Natural killer cell treated with Interleukin-12 subunit alpha and Interleukin-12 subunit beta and Interleukin-15 and Interleukin-18, amount 100 ng/mL, for 72 hours (primary cell): ENCODE measurements at regions not wholly inside any gene's neighbourhood (a gene's known extent, or its start where the extent isn't known, plus 50 kb on each side); places are given as distances from the start of the nearest gene placed in this dataset.
"Not testable (repeated sequence)": the region's sequence is repeated elsewhere in the genome, so short reads cannot be mapped to it uniquely, and the experiment has no call there.

Source experiments
- ATAC-seq, 2 donors: fragments of 150-1000 bp; cut with Tn5 transposase in 1 of 2; sonication (Bioruptor Pico), chemical (Tn5 transposase) in 1 of 2; 2 replicates each; pipeline ENCODE4 v1.10.0; 2021
- DNase-seq: peaks from one replicate; pipeline ENCODE4 v3.0.0; 2022; ENCODE audit warnings: low spot score
- H3K27ac Mint-ChIP-seq, 2 donors: 1 replicate in 1 of 2; 2 replicates in 1 of 2; pipeline ENCODE4 v1.8.0; 2022; ENCODE audit warnings: mixed read lengths in 2 of 2, mild to moderate bottlenecking in 1 of 2, moderate library complexity in 1 of 2
- H3K27me3 Mint-ChIP-seq, 2 donors: 1 replicate in 1 of 2; 2 replicates in 1 of 2; pipeline ENCODE4 v1.8.0; 2022; ENCODE audit warnings: mixed read lengths in 2 of 2
- H3K36me3 Mint-ChIP-seq: one replicate; pipeline ENCODE4 v1.8.0; 2022; ENCODE audit warnings: mixed read lengths
- H3K4me1 Mint-ChIP-seq, 2 donors: 1 replicate in 1 of 2; 2 replicates in 1 of 2; pipeline ENCODE4 v1.8.0; 2022; ENCODE audit warnings: low read depth in 2 of 2, mixed read lengths in 2 of 2, mild to moderate bottlenecking in 1 of 2
- H3K4me3 Mint-ChIP-seq: one replicate; pipeline ENCODE4 v1.8.0; 2022; ENCODE audit warnings: mixed read lengths
- H3K9me3 Mint-ChIP-seq: 2 replicates; pipeline ENCODE4 v1.8.0; 2022; ENCODE audit warnings: mixed read lengths

- Mint-ChIP-seq H3K9me3 (peaks cover 9% of the 10 kb centered on the region), H3K4me3 (no peak overlapping the region), H3K27ac (no peak overlapping the region), H3K27me3 (no peaks in the 10 kb centered on the region), H3K36me3 (no peaks in the 10 kb centered on the region), H3K4me1 (no peaks in the 10 kb centered on the region)
- no peak for ATAC-seq
- DNase-seq, result no peak
Measured at GRCh38 chr3:81080608-81081007, 680.8 kb downstream of the GBE1 start.

GRCh38 chr3:81072591-81072990 is 688.9 kb downstream of the GBE1 start:
- H3K9me3 Mint-ChIP-seq, result peaks cover 3% of the 10 kb centered on the region
- DNase-seq, result no peak
- no peak overlapping the region for H3K4me3 Mint-ChIP-seq
- no peaks in the 10 kb centered on the region for H3K4me1 Mint-ChIP-seq
- H3K27ac Mint-ChIP-seq, result no peak overlapping the region
- H3K27me3 Mint-ChIP-seq, result no peaks in the 10 kb centered on the region
- ATAC-seq, result no peak
- peaks cover 8% of the 10 kb centered on the region for H3K36me3 Mint-ChIP-seq

GRCh38 chr3:81068546-81068945 is 692.9 kb downstream of the GBE1 start:
- Mint-ChIP-seq H3K36me3 (peaks cover 20% of the 10 kb centered on the region), H3K27ac (no peak overlapping the region), H3K4me1 (peaks cover 0 to 2% of the 10 kb centered on the region in 2 donors), H3K9me3 (peaks cover 24% of the 10 kb centered on the region), H3K27me3 (no peaks in the 10 kb centered on the region), H3K4me3 (no peak overlapping the region)
- no peak for ATAC-seq
- no peak for DNase-seq

GRCh38 chr3:81063896-81064295 is 697.5 kb downstream of the GBE1 start:
- H3K9me3 Mint-ChIP-seq, result peaks cover 24% of the 10 kb centered on the region
- H3K27me3 Mint-ChIP-seq, result no peaks in the 10 kb centered on the region
- ATAC-seq (no peak), DNase-seq (no peak)
- H3K27ac Mint-ChIP-seq, result no peak overlapping the region
- no peak overlapping the region for H3K4me3 Mint-ChIP-seq
- H3K36me3 Mint-ChIP-seq, result peaks cover 12% of the 10 kb centered on the region
- peaks cover 0 to 2% of the 10 kb centered on the region in 2 donors for H3K4me1 Mint-ChIP-seq

GRCh38 chr3:81051133-81051532 is 710.3 kb downstream of the GBE1 start:
- DNase-seq, ATAC-seq, H3K4me3 Mint-ChIP-seq, H3K27ac Mint-ChIP-seq, H3K36me3 Mint-ChIP-seq, H3K27me3 Mint-ChIP-seq, H3K4me1 Mint-ChIP-seq: not testable (repeated sequence)
- H3K9me3 Mint-ChIP-seq, result peaks cover 11% of the 10 kb centered on the region

- Mint-ChIP-seq H3K4me3 (no peak overlapping the region), H3K27me3 (no peaks in the 10 kb centered on the region), H3K36me3 (no peaks in the 10 kb centered on the region), H3K4me1 (no peaks in the 10 kb centered on the region), H3K27ac (no peak overlapping the region), H3K9me3 (peaks cover 16% of the 10 kb centered on the region)
- ATAC-seq (no peak), DNase-seq (no peak)
Measured at GRCh38 chr3:81048058-81048665, 713.3 kb downstream of the GBE1 start.

- Mint-ChIP-seq H3K36me3 (no peaks in the 10 kb centered on the region), H3K27ac (no peak overlapping the region), H3K9me3 (peaks cover 16% of the 10 kb centered on the region), H3K27me3 (no peaks in the 10 kb centered on the region), H3K4me1 (no peaks in the 10 kb centered on the region), H3K4me3 (no peak overlapping the region)
- ATAC-seq (no peak), DNase-seq (no peak)
Measured at GRCh38 chr3:81045976-81046375, 715.5 kb downstream of the GBE1 start.

GRCh38 chr3:81045246-81045645 is 716.2 kb downstream of the GBE1 start:
- ATAC-seq (no peak), DNase-seq (no peak)
- H3K27me3 Mint-ChIP-seq, result no peaks in the 10 kb centered on the region
- H3K4me1 Mint-ChIP-seq, result no peaks in the 10 kb centered on the region
- H3K4me3 Mint-ChIP-seq, result no peak overlapping the region
- peaks cover 13% of the 10 kb centered on the region for H3K9me3 Mint-ChIP-seq
- no peak overlapping the region for H3K27ac Mint-ChIP-seq
- no peaks in the 10 kb centered on the region for H3K36me3 Mint-ChIP-seq

GRCh38 chr3:81043660-81044199 is 717.7 kb downstream of the GBE1 start:
- DNase-seq (no peak), ATAC-seq (no peak)
- Mint-ChIP-seq H3K36me3 (peaks cover 4% of the 10 kb centered on the region), H3K27me3 (no peaks in the 10 kb centered on the region), H3K4me1 (no peaks in the 10 kb centered on the region), H3K27ac (no peak overlapping the region), H3K4me3 (no peak overlapping the region), H3K9me3 (peaks cover 12% of the 10 kb centered on the region)

- H3K4me1 Mint-ChIP-seq, result no peaks in the 10 kb centered on the region
- no peaks in the 10 kb centered on the region for H3K27me3 Mint-ChIP-seq
- ATAC-seq (no peak), DNase-seq (no peak)
- H3K4me3 Mint-ChIP-seq, result no peak overlapping the region
- H3K27ac Mint-ChIP-seq, result no peak overlapping the region
- H3K36me3 Mint-ChIP-seq, result peaks cover 4% of the 10 kb centered on the region
- peaks cover 10% of the 10 kb centered on the region for H3K9me3 Mint-ChIP-seq
Measured at GRCh38 chr3:81043009-81043408, 718.4 kb downstream of the GBE1 start.

- Mint-ChIP-seq H3K27ac (no peak overlapping the region), H3K36me3 (peaks cover 4% of the 10 kb centered on the region), H3K9me3 (peaks cover 9% of the 10 kb centered on the region), H3K27me3 (no peaks in the 10 kb centered on the region), H3K4me1 (no peaks in the 10 kb centered on the region), H3K4me3 (no peak overlapping the region)
- no peak for DNase-seq
- ATAC-seq, result no peak
Measured at GRCh38 chr3:81041331-81041730, 720.1 kb downstream of the GBE1 start.

- H3K36me3 Mint-ChIP-seq, result peaks cover 4% of the 10 kb centered on the region
- no peaks in the 10 kb centered on the region for H3K4me1 Mint-ChIP-seq
- DNase-seq (no peak), ATAC-seq (no peak)
- no peaks in the 10 kb centered on the region for H3K27me3 Mint-ChIP-seq
- no peak overlapping the region for H3K4me3 Mint-ChIP-seq
- peaks cover 5% of the 10 kb centered on the region for H3K9me3 Mint-ChIP-seq
- H3K27ac Mint-ChIP-seq, result no peak overlapping the region
Measured at GRCh38 chr3:81040107-81040506, 721.3 kb downstream of the GBE1 start.

- Mint-ChIP-seq H3K4me3 (no peak overlapping the region), H3K36me3 (peaks cover 4% of the 10 kb centered on the region), H3K9me3 (peaks cover 5% of the 10 kb centered on the region), H3K4me1 (no peaks in the 10 kb centered on the region), H3K27me3 (no peaks in the 10 kb centered on the region), H3K27ac (no peak overlapping the region)
- DNase-seq (no peak), ATAC-seq (no peak)
Measured at GRCh38 chr3:81033684-81034083, 727.8 kb downstream of the GBE1 start.

GRCh38 chr3:81033185-81033584 is 728.3 kb downstream of the GBE1 start:
- Mint-ChIP-seq H3K9me3 (peaks cover 5% of the 10 kb centered on the region), H3K36me3 (peaks cover 6% of the 10 kb centered on the region), H3K27ac (no peak overlapping the region), H3K27me3 (no peaks in the 10 kb centered on the region), H3K4me1 (no peaks in the 10 kb centered on the region), H3K4me3 (no peak overlapping the region)
- ATAC-seq (no peak), DNase-seq (no peak)

- no peak overlapping the region for H3K4me3 Mint-ChIP-seq
- H3K27me3 Mint-ChIP-seq, result no peaks in the 10 kb centered on the region
- no peaks in the 10 kb centered on the region for H3K4me1 Mint-ChIP-seq
- DNase-seq, result no peak
- no peak for ATAC-seq
- H3K27ac Mint-ChIP-seq, result no peak overlapping the region
- peaks cover 5% of the 10 kb centered on the region for H3K9me3 Mint-ChIP-seq
- H3K36me3 Mint-ChIP-seq, result peaks cover 6% of the 10 kb centered on the region
Measured at GRCh38 chr3:81029861-81030260, 731.6 kb downstream of the GBE1 start.
